ENCODE measurements at regions not wholly inside any gene's neighbourhood (a gene's known extent, or its start where the extent isn't known, plus 50 kb on each side); places are given as distances from the start of the nearest gene placed in this dataset.

DNA sequence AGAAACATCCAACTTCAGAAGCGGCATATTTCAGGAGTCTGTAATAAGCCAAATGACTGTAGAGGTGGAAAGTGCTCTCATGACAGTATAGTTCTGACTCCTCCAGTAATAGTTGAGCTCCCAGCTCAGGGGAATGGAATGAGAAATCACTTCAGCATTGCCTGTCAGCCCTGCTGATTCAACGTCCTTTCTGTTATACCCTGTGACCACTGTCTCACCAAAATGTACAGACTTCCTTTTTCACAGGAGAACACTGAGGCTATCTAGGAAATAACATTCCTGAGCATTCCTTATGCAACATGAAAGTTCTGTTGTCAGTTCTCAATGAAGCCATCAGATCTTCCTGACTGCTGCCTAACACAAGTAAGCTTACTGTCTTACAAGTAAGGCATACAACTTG is 284.5 kb upstream of the MME start:
- Histone ChIP-seq H3K27me3 (ENCODE audit: control insufficient read depth, insufficient read depth, low read length) (no peaks in the 10 kb centered on the region), H3K4me2 (ENCODE audit: low read length) (no peak overlapping the region), H3K9me3 (ENCODE audit: control insufficient read depth, low read length) (no peaks in the 10 kb centered on the region), H3K4me1 (no peaks in the 10 kb centered on the region), H3K27ac (no peak overlapping the region), H3K79me2 (no peaks in the 10 kb centered on the region), H3K36me3 (ENCODE audit: control insufficient read depth, insufficient read depth, low read length) (no peaks in the 10 kb centered on the region), H2AFZ (no peak overlapping the region), H3K4me3 (ENCODE audit: low read depth, low read length) (no peak overlapping the region), H3K9ac (no peak overlapping the region)
- TF ChIP-seq, protein P1, sequence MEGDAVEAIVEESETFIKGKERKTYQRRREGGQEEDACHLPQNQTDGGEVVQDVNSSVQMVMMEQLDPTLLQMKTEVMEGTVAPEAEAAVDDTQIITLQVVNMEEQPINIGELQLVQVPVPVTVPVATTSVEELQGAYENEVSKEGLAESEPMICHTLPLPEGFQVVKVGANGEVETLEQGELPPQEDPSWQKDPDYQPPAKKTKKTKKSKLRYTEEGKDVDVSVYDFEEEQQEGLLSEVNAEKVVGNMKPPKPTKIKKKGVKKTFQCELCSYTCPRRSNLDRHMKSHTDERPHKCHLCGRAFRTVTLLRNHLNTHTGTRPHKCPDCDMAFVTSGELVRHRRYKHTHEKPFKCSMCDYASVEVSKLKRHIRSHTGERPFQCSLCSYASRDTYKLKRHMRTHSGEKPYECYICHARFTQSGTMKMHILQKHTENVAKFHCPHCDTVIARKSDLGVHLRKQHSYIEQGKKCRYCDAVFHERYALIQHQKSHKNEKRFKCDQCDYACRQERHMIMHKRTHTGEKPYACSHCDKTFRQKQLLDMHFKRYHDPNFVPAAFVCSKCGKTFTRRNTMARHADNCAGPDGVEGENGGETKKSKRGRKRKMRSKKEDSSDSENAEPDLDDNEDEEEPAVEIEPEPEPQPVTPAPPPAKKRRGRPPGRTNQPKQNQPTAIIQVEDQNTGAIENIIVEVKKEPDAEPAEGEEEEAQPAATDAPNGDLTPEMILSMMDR (IDR thresholded peaks at IDR 0.05): no peak

DNA sequence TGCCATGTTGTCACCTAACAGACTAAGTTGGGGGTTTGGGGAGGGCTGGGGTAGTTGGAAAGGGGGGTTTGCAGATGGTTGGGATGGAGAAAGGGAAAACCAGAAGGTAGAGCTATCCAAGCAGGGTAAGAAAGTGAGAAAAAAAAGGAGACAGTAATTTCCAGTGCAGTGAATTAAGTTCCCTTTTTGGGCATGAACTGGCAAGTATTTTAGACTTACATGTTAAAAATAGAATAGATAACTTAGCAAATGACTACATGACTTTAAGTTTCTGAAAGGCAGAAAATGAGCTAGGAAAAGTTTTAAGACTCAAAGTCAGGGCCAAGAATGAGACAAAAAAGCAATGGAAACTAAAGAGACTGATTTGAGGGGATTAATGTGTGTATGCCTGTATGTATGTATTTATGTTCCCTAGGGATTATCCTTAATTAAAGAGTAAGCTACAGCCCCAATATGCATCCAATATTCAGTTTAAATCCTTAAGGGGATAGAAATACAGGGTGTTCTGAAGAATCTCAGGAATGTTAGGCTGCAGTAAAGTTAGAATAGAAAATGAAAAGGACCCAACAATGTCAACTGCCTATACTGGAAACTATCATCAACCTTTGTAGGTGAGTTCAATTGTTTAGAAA is 285.2 kb upstream of the MME start:
- Histone ChIP-seq H3K4me3 (ENCODE audit: low read depth, low read length) (no peak overlapping the region), H3K27ac (no peak overlapping the region), H3K4me2 (ENCODE audit: low read length) (no peak overlapping the region), H2AFZ (no peak overlapping the region), H3K27me3 (ENCODE audit: control insufficient read depth, insufficient read depth, low read length) (no peaks in the 10 kb centered on the region), H3K9me3 (ENCODE audit: control insufficient read depth, low read length) (no peaks in the 10 kb centered on the region), H3K9ac (no peak overlapping the region), H3K36me3 (ENCODE audit: control insufficient read depth, insufficient read depth, low read length) (no peaks in the 10 kb centered on the region), H3K4me1 (no peaks in the 10 kb centered on the region), H3K79me2 (no peaks in the 10 kb centered on the region)
- TF ChIP-seq, protein P1 (IDR thresholded peaks at IDR 0.05): no peak

DNA sequence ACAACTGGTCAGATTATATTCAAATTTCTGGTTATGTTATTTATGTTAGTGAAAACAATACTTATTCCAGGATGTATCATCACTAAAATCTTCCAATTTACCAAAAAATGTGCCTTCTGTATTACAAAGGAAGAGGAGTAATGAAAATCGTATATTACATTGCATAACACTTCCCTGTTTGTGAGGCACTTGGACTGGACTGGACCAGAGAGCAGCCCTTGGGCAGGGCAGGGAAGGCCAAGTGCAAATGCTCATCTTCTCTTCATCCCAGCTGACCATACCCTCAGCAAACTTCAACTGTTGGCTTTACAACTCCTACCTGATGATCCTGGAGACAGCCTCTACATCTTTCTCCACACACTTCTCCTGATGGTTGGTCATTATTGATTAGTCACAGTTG is 285.7 kb upstream of the MME start:
- H2AFZ ChIP-seq: no peak overlapping the region
- H3K27ac ChIP-seq: no peak overlapping the region
- no peak overlapping the region for H3K9ac ChIP-seq
- H3K79me2 ChIP-seq: no peaks in the 10 kb centered on the region
- no peak overlapping the region for H3K4me2 ChIP-seq (ENCODE audit: low read length)
- H3K9me3 ChIP-seq (ENCODE audit: control insufficient read depth, low read length): no peaks in the 10 kb centered on the region
- H3K4me3 ChIP-seq (ENCODE audit: low read depth, low read length): no peak overlapping the region
- TF ChIP-seq, protein P1 (IDR thresholded peaks at IDR 0.05): no peak
- H3K36me3 ChIP-seq (ENCODE audit: control insufficient read depth, insufficient read depth, low read length): no peaks in the 10 kb centered on the region
- H3K4me1 ChIP-seq: no peaks in the 10 kb centered on the region
- no peaks in the 10 kb centered on the region for H3K27me3 ChIP-seq (ENCODE audit: control insufficient read depth, insufficient read depth, low read length)

DNA sequence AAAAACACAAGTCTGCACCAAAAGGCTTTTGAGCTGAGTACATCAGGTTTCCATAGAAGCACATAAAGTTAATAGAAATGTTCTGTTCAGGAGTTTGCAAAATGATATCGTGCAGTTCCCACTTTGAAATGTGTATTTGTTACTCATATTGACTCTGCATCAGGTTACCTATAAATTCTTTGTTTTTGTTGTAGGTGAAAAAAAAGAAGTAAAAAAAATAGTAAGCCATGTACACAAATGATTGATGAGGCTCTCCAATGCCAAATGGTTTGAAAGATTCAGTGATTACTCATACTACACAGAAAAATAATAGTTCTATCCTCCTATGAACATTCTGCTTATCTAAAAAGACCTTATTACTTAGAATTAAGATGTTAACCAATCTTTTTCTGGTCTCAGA is 287.3 kb upstream of the MME start:
- TF ChIP-seq, protein P1 (IDR thresholded peaks at IDR 0.05): no peak
- no peaks in the 10 kb centered on the region for H3K36me3 ChIP-seq (ENCODE audit: control insufficient read depth, insufficient read depth, low read length)
- no peaks in the 10 kb centered on the region for H3K4me1 ChIP-seq
- no peaks in the 10 kb centered on the region for H3K9me3 ChIP-seq (ENCODE audit: control insufficient read depth, low read length)
- no peak overlapping the region for H3K27ac ChIP-seq
- no peak overlapping the region for H3K4me2 ChIP-seq (ENCODE audit: low read length)
- H3K4me3 ChIP-seq (ENCODE audit: low read depth, low read length): no peak overlapping the region
- no peaks in the 10 kb centered on the region for H3K79me2 ChIP-seq
- H3K27me3 ChIP-seq (ENCODE audit: control insufficient read depth, insufficient read depth, low read length): no peaks in the 10 kb centered on the region
- H3K9ac ChIP-seq: no peak overlapping the region
- no peak overlapping the region for H2AFZ ChIP-seq

DNA sequence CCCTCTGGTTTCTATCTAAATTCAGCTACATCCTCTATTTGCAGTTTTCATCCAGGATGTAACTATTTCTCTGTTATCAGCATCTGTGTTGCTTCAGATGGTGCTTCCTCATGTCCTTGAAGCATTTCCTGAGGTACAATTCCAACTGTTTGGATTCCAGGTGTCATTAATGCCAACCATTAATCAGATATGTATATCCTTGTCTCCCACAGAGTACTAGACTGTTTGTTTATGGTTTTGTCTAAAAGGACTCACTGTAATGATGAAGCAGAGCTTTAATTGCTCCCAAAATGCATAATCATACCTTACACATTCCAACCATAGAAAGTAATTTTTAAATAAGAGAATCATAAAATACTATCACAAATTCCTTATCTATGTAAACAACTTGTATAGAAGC is 288.5 kb upstream of the MME start:
- Histone ChIP-seq H3K27me3 (ENCODE audit: control insufficient read depth, insufficient read depth, low read length) (no peaks in the 10 kb centered on the region), H3K9me3 (ENCODE audit: control insufficient read depth, low read length) (no peaks in the 10 kb centered on the region), H3K36me3 (ENCODE audit: control insufficient read depth, insufficient read depth, low read length) (no peaks in the 10 kb centered on the region), H3K4me1 (no peaks in the 10 kb centered on the region), H3K27ac (no peak overlapping the region), H3K79me2 (no peaks in the 10 kb centered on the region), H3K4me2 (ENCODE audit: low read length) (no peak overlapping the region), H2AFZ (no peak overlapping the region), H3K4me3 (ENCODE audit: low read depth, low read length) (no peak overlapping the region), H3K9ac (no peak overlapping the region)
- TF ChIP-seq, protein P1 (IDR thresholded peaks at IDR 0.05): no peak

All from parathyroid adenoma (tissue), 2 donors.